WTC11 (cell line): ENCODE measurements at regions not wholly inside any gene's neighbourhood (a gene's known extent, or its start where the extent isn't known, plus 50 kb on each side); places are given as distances from the start of the nearest gene placed in this dataset.

Experiments
- E2F1 ChIP-seq: sonication (generic); formaldehyde crosslinking; IDR thresholded peaks from 2 replicates; pipeline ENCODE4 v1.8.0; 2022; ENCODE audit warnings: mild to moderate bottlenecking, missing genetic modification reagents
- IRF2 ChIP-seq: sonication (generic); formaldehyde crosslinking; IDR thresholded peaks from 2 replicates; pipeline ENCODE4 v1.8.0; 2022; ENCODE audit warnings: low read depth, missing genetic modification reagents, borderline replicate concordance
- RELA ChIP-seq: sonication (generic); formaldehyde crosslinking; IDR thresholded peaks from 2 replicates; pipeline ENCODE4 v1.8.1; 2022; ENCODE audit warnings: missing genetic modification reagents, mild to moderate bottlenecking, borderline replicate concordance
- TEAD4 ChIP-seq: sonication (generic); formaldehyde crosslinking; IDR thresholded peaks from 2 replicates; pipeline ENCODE4 v1.8.0; 2022; ENCODE audit warnings: mild to moderate bottlenecking, missing genetic modification reagents
- ZNF423 ChIP-seq: fragments of 250-450 bp; sonication (Bioruptor Pico); IDR thresholded peaks from 2 replicates; pipeline ENCODE4 v2.1.2; 2022; ENCODE audit warnings: mild to moderate bottlenecking, moderate library complexity
- TF ChIP-seq, protein P1 (sequence below): fragments of 200-600 bp; IDR thresholded peaks from 2 replicates; pipeline ENCODE4 v1.8.0; 2022; ENCODE audit warnings: antibody characterized with exemption

DNA sequence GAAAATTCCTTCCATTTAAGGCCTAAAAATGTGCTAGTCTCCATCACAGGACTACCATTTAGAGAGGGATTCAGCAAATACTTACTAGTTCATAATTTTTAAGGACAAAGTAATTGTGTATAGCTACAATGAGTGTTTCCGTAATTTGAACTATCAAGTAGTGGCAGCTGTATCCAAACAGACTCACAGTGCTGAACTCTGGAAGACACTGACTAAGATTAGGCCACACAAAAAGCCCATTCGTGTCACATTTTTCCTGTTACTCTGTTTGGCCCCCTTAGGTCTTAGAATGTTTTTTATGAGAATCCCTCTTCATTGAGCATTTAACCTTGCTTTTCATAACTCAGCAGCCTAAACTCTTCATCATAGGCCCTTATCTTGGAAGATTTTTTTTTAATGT is 731.2 kb upstream of the PCDH9 start:
- TF ChIP-seq, protein P1, sequence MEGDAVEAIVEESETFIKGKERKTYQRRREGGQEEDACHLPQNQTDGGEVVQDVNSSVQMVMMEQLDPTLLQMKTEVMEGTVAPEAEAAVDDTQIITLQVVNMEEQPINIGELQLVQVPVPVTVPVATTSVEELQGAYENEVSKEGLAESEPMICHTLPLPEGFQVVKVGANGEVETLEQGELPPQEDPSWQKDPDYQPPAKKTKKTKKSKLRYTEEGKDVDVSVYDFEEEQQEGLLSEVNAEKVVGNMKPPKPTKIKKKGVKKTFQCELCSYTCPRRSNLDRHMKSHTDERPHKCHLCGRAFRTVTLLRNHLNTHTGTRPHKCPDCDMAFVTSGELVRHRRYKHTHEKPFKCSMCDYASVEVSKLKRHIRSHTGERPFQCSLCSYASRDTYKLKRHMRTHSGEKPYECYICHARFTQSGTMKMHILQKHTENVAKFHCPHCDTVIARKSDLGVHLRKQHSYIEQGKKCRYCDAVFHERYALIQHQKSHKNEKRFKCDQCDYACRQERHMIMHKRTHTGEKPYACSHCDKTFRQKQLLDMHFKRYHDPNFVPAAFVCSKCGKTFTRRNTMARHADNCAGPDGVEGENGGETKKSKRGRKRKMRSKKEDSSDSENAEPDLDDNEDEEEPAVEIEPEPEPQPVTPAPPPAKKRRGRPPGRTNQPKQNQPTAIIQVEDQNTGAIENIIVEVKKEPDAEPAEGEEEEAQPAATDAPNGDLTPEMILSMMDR, result no peak
- TF ChIP-seq RELA (no peak), TEAD4 (no peak), ZNF423 (CRISPR knock-in tag) (no peak), E2F1 (CRISPR knock-in tag) (no peak), IRF2 (CRISPR knock-in tag) (no peak)
